Lung (tissue), 11 donors: ENCODE measurements at regions not wholly inside any gene's neighbourhood (a gene's known extent, or its start where the extent isn't known, plus 50 kb on each side); places are given as distances from the start of the nearest gene placed in this dataset.
A peak's percentile ranks its signal among the peaks of the same experiment; 100 is the strongest.

Source experiments
- ATAC-seq: fragments of 200-7000 bp; cut with Tn5 transposase; one replicate; pipeline ENCODE4 v1.9.1; 2020; ENCODE audit warnings: moderate number of reproducible peaks; ENCODE audit not compliant: insufficient read depth, low FRiP score
- DNase-seq, 3 donors: peaks; one replicate each; pipeline ENCODE4 v3.0.0-alpha.2; 2013 to 2017
- H3K27ac ChIP-seq, 2 donors: one replicate each; pipeline ENCODE4 v1.5.1; 2013; ENCODE audit warnings: mild to moderate bottlenecking in 2 of 2, moderate library complexity in 2 of 2, control low read depth in 1 of 2, inconsistent platforms in 1 of 2, low read depth in 1 of 2, low read length in 1 of 2
- H3K27me3 ChIP-seq, 3 donors: one replicate each; pipeline ENCODE4 v1.5.1; 2013; ENCODE audit warnings: low read length in 2 of 3; ENCODE audit not compliant: control insufficient read depth in 3 of 3, insufficient read depth in 3 of 3
- H3K36me3 ChIP-seq, 4 donors: one replicate each; pipeline ENCODE4 v1.5.1; 2013; ENCODE audit warnings: low read length in 4 of 4, mild to moderate bottlenecking in 1 of 4, moderate library complexity in 1 of 4; ENCODE audit not compliant: control insufficient read depth in 4 of 4, insufficient read depth in 4 of 4
- H3K4me1 ChIP-seq, 5 donors: one replicate each; pipeline ENCODE4 v1.5.1; 2013; ENCODE audit warnings: low read length in 5 of 5, mild to moderate bottlenecking in 2 of 5, moderate library complexity in 1 of 5; ENCODE audit not compliant: control insufficient read depth in 5 of 5, insufficient read depth in 5 of 5
- H3K4me3 ChIP-seq: one replicate; pipeline ENCODE4 v1.5.1; 2013; ENCODE audit warnings: mild to moderate bottlenecking, control low read depth, moderate library complexity
- H3K9ac ChIP-seq, 2 donors: one replicate each; pipeline ENCODE4 v1.5.1; 2013; ENCODE audit warnings: low read length in 2 of 2, control low read depth in 1 of 2; ENCODE audit not compliant: insufficient read depth in 1 of 2
- H3K9me3 ChIP-seq, 4 donors: one replicate each; pipeline ENCODE4 v1.5.1; 2013; ENCODE audit warnings: low read length in 3 of 4, mild to moderate bottlenecking in 1 of 4, moderate library complexity in 1 of 4; ENCODE audit not compliant: control insufficient read depth in 4 of 4, insufficient read depth in 3 of 4
- CTCF ChIP-seq: IDR thresholded peaks from 2 replicates; pipeline ENCODE4 v1.5.1; 2012; ENCODE audit warnings: mild to moderate bottlenecking; ENCODE audit errors: control extremely low read depth, extremely low read depth
- WGBS, 2 donors: extraction: QIAGEN DNeasy Blood & Tissue Kit; methylation state at CpG; one replicate each; pipeline ENCODE4 v1.1.7; 2013; 5-methylcytosine and 5-hydroxymethylcytosine counted together
- donor health status: control.
- donor health status: control.
- donor health status: Bipolar disorder and iron deficiency.
- donor health status: healthy.
- donor health status: DM: yes; HTN: yes; CAD: no.

GRCh38 chr3:22691856-22692628 lies 511.1 kb upstream of the UBE2E2 start:
- WGBS, 2 donors: 73 to 82% methylated on average over 5 of the region's 5 CpGs
- Histone ChIP-seq H3K4me1 (peaks cover 0 to 21% (median 0%) of the 10 kb centered on the region in 5 donors), H3K9me3 (no peaks in the 10 kb centered on the region), H3K27ac (no peak overlapping the region), H3K36me3 (no peaks in the 10 kb centered on the region), H3K27me3 (no peaks in the 10 kb centered on the region), H3K9ac (no peak overlapping the region), H3K4me3 (no peak overlapping the region)
- TF ChIP-seq CTCF: no peak
- no peak for ATAC-seq
- DNase-seq: peak in 2 of 3 donors; percentile 82 to 83

- no peak for TF ChIP-seq CTCF
- H3K27me3 ChIP-seq: no peaks in the 10 kb centered on the region
- no peak for ATAC-seq
- H3K4me3 ChIP-seq: no peak overlapping the region
- H3K36me3 ChIP-seq: no peaks in the 10 kb centered on the region
- no peaks in the 10 kb centered on the region for H3K9me3 ChIP-seq
- H3K27ac ChIP-seq: no peak overlapping the region
- no peaks in the 10 kb centered on the region for H3K4me1 ChIP-seq
- no peak for DNase-seq
- no peak overlapping the region for H3K9ac ChIP-seq
Measured at GRCh38 chr3:22700876-22701275, 502.3 kb upstream of the UBE2E2 start.

GRCh38 chr3:22704166-22704565 lies 499.0 kb upstream of the UBE2E2 start:
- Histone ChIP-seq H3K4me3 (no peak overlapping the region), H3K9ac (no peak overlapping the region), H3K27me3 (no peaks in the 10 kb centered on the region), H3K27ac (no peak overlapping the region), H3K9me3 (peaks cover 0 to 8% (median 1%) of the 10 kb centered on the region in 4 donors), H3K36me3 (no peaks in the 10 kb centered on the region), H3K4me1 (no peaks in the 10 kb centered on the region)
- no peak for DNase-seq
- no peak for TF ChIP-seq CTCF
- no peak for ATAC-seq
- 61 to 65% methylated on average over 3 of the region's 3 CpGs for WGBS, 2 donors
